VCaP (cell line): ENCODE measurements at regions not wholly inside any gene's neighbourhood (a gene's known extent, or its start where the extent isn't known, plus 50 kb on each side); places are given as distances from the start of the nearest gene placed in this dataset.

Source experiments
- H3K27ac ChIP-seq: fragments of 450-650 bp; 2 replicates; pipeline ENCODE4 v1.5.1; 2017
- TF ChIP-seq, protein P1 (sequence below): fragments of 450-650 bp; conservative IDR thresholded peaks from 2 replicates; pipeline ENCODE4 v1.5.1; 2017; ENCODE audit warnings: mild to moderate bottlenecking, moderate library complexity

DNA sequence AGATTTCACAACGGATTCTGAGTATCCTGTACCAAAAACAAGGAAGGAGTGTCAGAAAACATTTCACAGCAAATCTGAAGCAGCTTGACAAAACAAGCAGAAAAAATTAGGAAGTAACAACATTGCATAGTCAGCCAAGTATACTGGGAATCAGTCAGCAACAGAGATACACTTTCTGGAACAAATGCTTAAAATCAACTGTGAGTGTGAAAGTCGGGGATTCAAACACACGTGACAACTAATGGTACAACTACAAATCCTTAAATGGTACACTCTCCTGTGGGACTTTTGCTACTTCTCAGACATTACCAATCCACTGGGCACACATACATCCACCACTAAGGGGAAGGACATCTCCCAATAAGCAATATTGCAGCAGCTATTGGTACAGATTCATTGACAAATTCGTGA is 296.6 kb upstream of the MME start:
- H3K27ac ChIP-seq, result peak overlapping the region; percentile 29; the same call in 1 of the 2 replicates
- TF ChIP-seq, protein P1, sequence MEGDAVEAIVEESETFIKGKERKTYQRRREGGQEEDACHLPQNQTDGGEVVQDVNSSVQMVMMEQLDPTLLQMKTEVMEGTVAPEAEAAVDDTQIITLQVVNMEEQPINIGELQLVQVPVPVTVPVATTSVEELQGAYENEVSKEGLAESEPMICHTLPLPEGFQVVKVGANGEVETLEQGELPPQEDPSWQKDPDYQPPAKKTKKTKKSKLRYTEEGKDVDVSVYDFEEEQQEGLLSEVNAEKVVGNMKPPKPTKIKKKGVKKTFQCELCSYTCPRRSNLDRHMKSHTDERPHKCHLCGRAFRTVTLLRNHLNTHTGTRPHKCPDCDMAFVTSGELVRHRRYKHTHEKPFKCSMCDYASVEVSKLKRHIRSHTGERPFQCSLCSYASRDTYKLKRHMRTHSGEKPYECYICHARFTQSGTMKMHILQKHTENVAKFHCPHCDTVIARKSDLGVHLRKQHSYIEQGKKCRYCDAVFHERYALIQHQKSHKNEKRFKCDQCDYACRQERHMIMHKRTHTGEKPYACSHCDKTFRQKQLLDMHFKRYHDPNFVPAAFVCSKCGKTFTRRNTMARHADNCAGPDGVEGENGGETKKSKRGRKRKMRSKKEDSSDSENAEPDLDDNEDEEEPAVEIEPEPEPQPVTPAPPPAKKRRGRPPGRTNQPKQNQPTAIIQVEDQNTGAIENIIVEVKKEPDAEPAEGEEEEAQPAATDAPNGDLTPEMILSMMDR, result no peak

DNA sequence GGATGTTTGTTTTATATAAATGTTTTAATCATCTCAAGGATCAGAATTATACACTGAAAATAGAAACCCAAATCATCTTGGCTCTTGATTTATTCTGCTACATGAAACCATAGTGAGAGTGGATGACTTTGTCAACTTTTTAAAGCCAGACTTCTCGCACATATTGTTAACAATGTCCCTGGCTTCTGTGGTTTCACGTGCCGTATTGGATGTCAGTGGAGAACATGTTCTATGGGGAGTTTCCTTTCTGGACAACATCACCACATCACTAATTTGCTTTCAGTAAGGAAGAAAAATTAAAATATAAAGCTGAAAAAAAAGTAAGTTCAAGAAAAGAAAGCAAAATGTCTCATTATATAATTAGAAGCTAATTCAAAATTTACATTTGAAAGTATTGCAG is 297.1 kb upstream of the MME start:
- TF ChIP-seq, protein P1, result no peak
- no peak overlapping the region; the same call in 1 of the 2 replicates for H3K27ac ChIP-seq

DNA sequence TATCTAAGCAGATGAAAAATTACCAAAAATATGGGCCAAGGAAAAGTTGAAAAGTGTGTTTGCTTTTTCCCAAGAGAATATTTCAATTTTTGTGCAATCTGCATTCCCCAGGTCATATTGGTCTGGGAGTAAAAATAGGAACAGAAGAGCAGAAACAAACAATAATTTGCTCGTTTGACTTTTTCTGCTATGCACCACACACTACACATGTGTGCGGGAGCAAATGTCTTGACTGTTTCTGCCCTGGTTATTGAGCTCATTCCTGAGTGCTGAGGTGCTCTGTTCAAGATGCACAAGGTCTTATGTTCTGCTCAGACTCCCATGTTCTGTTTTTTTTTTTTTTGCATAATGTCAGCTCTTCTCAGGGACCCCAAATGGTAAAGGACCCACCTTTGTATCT is 298.0 kb upstream of the MME start:
- TF ChIP-seq, protein P1, result no peak
- H3K27ac ChIP-seq, result no peak overlapping the region

DNA sequence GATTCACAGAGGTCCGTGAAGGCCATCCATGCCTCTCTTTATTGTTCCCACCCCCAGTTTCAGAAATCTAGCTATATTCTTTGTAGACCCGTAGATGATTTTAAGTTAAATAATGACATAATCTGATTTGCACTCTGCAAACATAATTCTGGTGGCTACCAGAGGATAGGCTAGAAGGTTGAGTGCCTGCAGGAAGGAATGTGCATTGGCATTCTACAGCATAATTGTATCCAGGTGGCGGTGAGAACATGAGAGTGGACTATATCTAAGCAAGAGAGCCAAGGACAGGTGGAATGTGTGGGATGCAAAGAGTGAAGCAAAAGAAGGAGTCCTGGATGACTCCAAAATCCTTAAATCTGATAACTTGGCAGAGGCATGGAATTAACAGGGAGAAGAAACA is 298.5 kb upstream of the MME start:
- TF ChIP-seq, protein P1, result no peak
- H3K27ac ChIP-seq, result no peak overlapping the region

DNA sequence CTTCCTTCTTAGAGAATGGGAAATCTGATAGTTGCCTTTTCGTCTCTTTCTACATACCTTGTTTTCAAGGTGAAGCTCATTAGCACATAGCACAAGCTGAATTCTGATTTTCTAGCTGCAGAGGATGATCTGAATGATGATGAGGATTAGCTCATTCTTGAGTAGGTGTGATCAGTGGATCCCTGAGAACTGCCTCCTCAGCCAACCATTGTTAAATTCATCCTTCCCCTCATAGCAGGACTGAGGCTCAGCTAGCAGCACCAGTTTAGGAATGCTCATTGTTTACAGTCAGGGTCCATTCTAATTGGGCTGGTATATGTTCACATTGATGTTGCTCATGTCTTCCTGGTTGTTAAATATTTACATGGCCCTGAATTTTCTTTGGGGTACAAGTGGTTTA is 299.9 kb upstream of the MME start:
- no peak overlapping the region for H3K27ac ChIP-seq
- TF ChIP-seq, protein P1, result no peak

DNA sequence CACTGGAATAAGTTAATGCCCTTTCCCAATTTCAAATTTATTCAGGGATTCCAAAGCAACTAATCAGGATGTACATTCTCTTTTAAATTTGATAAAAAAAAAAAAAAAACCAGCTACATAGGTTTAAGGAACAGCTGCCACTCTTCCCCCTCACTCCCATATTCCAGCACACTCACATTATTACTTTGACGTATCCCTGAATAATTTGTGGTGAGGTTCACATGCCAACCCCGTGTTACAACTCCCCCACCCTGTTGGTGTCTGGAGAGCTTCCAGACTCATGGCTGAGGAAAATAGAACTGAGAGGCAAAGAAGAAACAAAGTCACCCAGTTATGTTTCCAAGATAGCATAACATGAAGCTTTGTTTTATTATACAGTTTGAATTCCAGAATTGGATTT is 300.5 kb upstream of the MME start:
- H3K27ac ChIP-seq, result no peak overlapping the region
- TF ChIP-seq, protein P1, result no peak

DNA sequence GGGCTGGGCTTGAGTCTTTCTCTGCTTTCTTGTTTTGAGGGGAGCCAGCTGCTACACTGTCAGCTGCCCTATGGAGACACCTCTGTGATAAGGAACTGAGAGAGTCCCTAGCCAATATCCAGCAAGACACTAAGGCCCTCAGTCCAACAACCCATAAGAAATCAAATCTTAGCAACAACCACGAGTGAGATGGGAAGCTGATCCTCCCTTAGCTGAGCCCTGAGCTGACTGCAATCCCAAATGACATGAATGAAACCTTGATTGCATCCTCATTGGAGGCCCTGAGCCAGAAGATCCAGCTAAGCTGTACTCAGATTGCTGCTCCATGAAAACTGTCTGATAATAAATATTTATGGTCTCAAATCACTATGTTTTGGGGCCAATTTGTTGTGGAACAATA is 302.1 kb upstream of the MME start:
- TF ChIP-seq, protein P1, result no peak

More for the DNA sequence above, 302.1 kb upstream of the MME start:
- no peak overlapping the region for H3K27ac ChIP-seq
